Chondrocyte (in vitro differentiated cells): ENCODE measurements at regions not wholly inside any gene's neighbourhood (a gene's known extent, or its start where the extent isn't known, plus 50 kb on each side); places are given as distances from the start of the nearest gene placed in this dataset.

Experiments
- DNase-seq: peaks from one replicate; pipeline ENCODE4 v3.0.0; 2021; ENCODE audit warnings: mixed read lengths, low spot score
- H3K27ac Mint-ChIP-seq: one replicate; pipeline ENCODE4 v1.8.0; 2021; ENCODE audit warnings: mild to moderate bottlenecking, moderate library complexity, mixed read lengths; ENCODE audit not compliant: unreplicated experiment
- H3K27me3 Mint-ChIP-seq: 2 replicates; pipeline ENCODE4 v1.8.0; 2021; ENCODE audit warnings: low read depth, mixed read lengths
- H3K36me3 Mint-ChIP-seq: 2 replicates; pipeline ENCODE4 v1.8.0; 2021; ENCODE audit warnings: low read depth, mixed read lengths
- H3K4me1 Mint-ChIP-seq: 2 replicates; pipeline ENCODE4 v1.8.0; 2021; ENCODE audit warnings: low read depth, mild to moderate bottlenecking, mixed read lengths
- H3K4me3 Mint-ChIP-seq: one replicate; pipeline ENCODE4 v1.8.0; 2021; ENCODE audit warnings: mild to moderate bottlenecking, moderate library complexity, mixed read lengths; ENCODE audit not compliant: unreplicated experiment
- H3K9me3 Mint-ChIP-seq: 2 replicates; pipeline ENCODE4 v1.8.0; 2021; ENCODE audit warnings: low read depth, mixed read lengths
- TF ChIP-seq, protein P1 (sequence below): fragments of 200-600 bp; sonication (generic); IDR thresholded peaks from 2 replicates; pipeline ENCODE4 v1.5.0; 2021; ENCODE audit warnings: antibody characterized with exemption, mild to moderate bottlenecking, moderate library complexity

DNA sequence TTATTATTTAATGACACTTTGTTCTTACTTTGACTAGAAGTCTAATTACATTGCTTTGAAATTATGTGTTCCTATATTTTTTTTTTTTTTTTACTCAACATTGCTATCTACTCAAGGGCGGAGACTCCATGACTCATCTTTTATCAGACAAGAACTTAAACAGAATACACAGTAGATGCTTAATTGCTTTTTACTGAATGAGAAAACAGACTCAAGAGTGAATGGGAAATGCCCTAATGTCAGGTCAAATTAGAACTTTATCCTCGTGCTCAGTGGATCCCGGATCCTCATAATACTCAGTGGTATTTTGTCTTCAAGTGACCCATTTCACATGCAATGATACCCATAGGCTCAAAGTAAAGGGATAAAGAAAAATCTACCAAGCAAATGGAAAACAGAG, 954.5 kb upstream of the IGFBP7 start:
- Mint-ChIP-seq H3K36me3 (no peaks in the 10 kb centered on the region), H3K27ac (no peak overlapping the region), H3K4me1 (no peaks in the 10 kb centered on the region), H3K4me3 (no peak overlapping the region), H3K9me3 (no peaks in the 10 kb centered on the region), H3K27me3 (peaks cover 7% of the 10 kb centered on the region)
- no peak for DNase-seq
- TF ChIP-seq, protein P1, sequence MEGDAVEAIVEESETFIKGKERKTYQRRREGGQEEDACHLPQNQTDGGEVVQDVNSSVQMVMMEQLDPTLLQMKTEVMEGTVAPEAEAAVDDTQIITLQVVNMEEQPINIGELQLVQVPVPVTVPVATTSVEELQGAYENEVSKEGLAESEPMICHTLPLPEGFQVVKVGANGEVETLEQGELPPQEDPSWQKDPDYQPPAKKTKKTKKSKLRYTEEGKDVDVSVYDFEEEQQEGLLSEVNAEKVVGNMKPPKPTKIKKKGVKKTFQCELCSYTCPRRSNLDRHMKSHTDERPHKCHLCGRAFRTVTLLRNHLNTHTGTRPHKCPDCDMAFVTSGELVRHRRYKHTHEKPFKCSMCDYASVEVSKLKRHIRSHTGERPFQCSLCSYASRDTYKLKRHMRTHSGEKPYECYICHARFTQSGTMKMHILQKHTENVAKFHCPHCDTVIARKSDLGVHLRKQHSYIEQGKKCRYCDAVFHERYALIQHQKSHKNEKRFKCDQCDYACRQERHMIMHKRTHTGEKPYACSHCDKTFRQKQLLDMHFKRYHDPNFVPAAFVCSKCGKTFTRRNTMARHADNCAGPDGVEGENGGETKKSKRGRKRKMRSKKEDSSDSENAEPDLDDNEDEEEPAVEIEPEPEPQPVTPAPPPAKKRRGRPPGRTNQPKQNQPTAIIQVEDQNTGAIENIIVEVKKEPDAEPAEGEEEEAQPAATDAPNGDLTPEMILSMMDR = no peak

DNA sequence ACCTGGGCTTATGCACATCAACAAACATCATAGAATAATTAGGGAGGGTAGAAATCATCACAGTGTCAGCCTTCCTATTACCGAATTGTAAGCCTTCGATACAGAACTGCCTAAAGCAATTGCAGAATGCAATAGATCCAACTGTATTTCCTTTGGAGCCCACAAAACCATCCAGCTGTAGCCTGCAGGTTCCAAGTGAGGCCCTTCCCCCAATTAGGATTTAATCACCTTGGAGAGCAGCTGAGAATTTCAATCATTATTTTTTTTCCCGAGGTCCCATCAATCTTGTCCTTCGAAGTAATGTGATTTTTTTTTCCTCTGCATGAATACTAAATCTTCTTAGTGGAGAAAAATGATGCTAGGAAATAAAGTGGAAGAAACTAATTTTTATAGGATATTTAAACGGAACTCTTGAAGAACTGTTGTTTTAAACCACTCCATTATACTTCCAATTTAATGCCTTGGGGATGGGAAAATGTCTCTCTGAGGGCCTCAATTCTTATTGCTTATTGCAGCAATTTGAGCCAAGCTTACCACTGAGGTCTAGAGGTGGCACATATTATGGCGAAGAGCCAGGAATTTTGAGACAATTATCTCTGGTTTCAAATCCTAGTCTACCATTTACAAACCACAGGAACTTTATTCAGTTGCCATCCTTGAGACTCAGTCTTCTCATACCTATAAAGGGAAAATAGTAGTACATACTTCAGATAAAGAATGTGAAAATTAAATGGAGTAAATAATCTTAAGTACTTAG, 953.4 kb upstream of the IGFBP7 start:
- Mint-ChIP-seq H3K27ac (no peak overlapping the region), H3K9me3 (peaks cover 4% of the 10 kb centered on the region), H3K36me3 (no peaks in the 10 kb centered on the region), H3K4me1 (no peaks in the 10 kb centered on the region), H3K4me3 (no peak overlapping the region), H3K27me3 (peaks cover 7% of the 10 kb centered on the region)
- DNase-seq = no peak
- TF ChIP-seq, protein P1 = no peak

DNA sequence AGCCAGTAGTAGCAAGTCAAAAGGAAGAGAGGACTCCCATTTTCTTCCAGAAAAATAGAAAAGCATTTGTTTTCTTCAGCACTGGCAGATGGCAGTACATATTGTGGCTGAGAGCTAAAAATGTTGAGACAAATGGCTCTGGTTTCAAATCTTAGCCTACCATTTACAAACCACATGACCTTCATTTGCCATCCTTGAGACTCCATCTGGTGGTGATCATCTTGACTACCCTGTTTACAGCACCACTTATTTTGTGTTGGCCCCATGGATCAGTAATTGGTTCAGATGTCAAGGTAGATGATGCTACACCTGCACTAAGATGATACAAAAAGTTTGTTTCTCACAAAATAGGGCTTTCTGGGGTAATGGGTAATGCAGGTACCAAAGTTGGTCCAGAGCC, 951.8 kb upstream of the IGFBP7 start:
- Mint-ChIP-seq H3K9me3 (peaks cover 4% of the 10 kb centered on the region), H3K4me3 (no peak overlapping the region), H3K4me1 (no peaks in the 10 kb centered on the region), H3K27me3 (peaks cover 5% of the 10 kb centered on the region), H3K27ac (no peak overlapping the region), H3K36me3 (no peaks in the 10 kb centered on the region)
- DNase-seq = no peak
- TF ChIP-seq, protein P1 = peak; percentile 36

DNA sequence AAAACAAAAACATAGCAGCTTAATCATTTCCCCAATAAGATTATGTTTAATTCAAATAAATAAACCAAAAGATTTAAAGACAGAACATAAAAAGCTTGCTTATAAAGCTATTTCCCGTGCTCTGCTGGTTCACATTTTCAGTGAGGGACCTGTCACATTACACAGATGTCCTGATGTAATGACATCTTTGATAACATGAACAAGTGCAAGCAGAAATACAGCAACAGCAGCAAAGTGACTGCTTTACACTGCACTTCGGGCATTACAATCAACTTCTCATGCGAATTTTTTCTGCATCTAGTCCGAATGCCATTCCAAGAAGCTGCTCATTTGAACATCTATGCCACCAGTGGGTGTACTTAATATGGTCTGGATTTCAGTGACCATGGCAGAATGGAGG, 940.3 kb upstream of the IGFBP7 start:
- no peaks in the 10 kb centered on the region for H3K27me3 Mint-ChIP-seq
- TF ChIP-seq, protein P1 = no peak

DNA sequence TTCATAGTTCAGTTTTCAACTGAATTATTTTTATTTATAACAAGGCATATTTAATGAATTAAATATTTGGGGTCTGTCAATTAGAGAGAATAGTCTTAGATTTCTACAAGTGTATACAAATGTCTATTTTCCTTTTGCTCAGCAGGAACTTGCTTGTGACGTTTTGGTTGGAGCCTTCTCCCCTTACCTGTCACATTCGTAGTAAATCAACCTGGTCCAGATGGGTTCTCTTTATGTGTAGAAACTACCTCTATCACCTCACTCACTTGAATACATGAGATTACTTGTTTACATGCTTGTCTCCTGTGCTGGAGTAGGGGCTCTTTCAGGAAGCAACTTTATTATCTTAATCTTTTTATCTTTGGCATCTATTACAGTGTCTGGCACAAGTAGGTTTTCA, 938.3 kb upstream of the IGFBP7 start:
- Mint-ChIP-seq H3K9me3 (no peaks in the 10 kb centered on the region), H3K36me3 (no peaks in the 10 kb centered on the region), H3K4me3 (no peak overlapping the region), H3K27me3 (no peaks in the 10 kb centered on the region), H3K27ac (no peak overlapping the region), H3K4me1 (no peaks in the 10 kb centered on the region)
- DNase-seq = no peak
- TF ChIP-seq, protein P1 = no peak

More for the DNA sequence above, 940.3 kb upstream of the IGFBP7 start:
- Mint-ChIP-seq H3K36me3 (no peaks in the 10 kb centered on the region), H3K27ac (no peak overlapping the region), H3K4me3 (no peak overlapping the region), H3K9me3 (no peaks in the 10 kb centered on the region), H3K4me1 (no peaks in the 10 kb centered on the region)
- DNase-seq = no peak
